CD4-positive, alpha-beta T cell (primary cell): ENCODE measurements at regions not wholly inside any gene's neighbourhood (a gene's known extent, or its start where the extent isn't known, plus 50 kb on each side); places are given as distances from the start of the nearest gene placed in this dataset.

Source experiments
- ATAC-seq: fragments of 200-7000 bp; cut with Tn5 transposase; one replicate; pipeline ENCODE4 v1.10.0; 2022; ENCODE audit warnings: mild to moderate bottlenecking; ENCODE audit not compliant: poor library complexity
- CTCF ChIA-PET: fragments of 350-600 bp; sonication (Branson Sonifier 250); formaldehyde crosslinking; loops from one replicate; lab custom pipeline; 2021; ENCODE audit warnings: antibody characterized with exemption, inconsistent platforms; lab: Charles Lee
- POLR2A ChIA-PET: fragments of 350-600 bp; sonication (Branson Sonifier 250); formaldehyde crosslinking; loops from one replicate; lab custom pipeline; 2021; ENCODE audit warnings: antibody characterized with exemption, inconsistent platforms; lab: Charles Lee
- DNase-seq, 14 experiments: peaks; one replicate each; pipeline ENCODE4 v3.0.0-alpha.2; 2013 to 2020; ENCODE audit warnings: mixed read lengths in 2 of 14
- H3K27ac ChIP-seq, 2 donors: one replicate each; pipeline versions ENCODE4 v1.5.1 to v1.7.0; 2013; ENCODE audit warnings: low read length in 2 of 2, low read depth in 1 of 2, mild to moderate bottlenecking in 1 of 2
- H3K27me3 ChIP-seq, 2 experiments: 1 replicate in 1 of 2; 2 replicates in 1 of 2; pipeline versions ENCODE4 v1.6.1 to v1.7.0; 2013; ENCODE audit warnings: low read length in 2 of 2, control low read depth in 1 of 2, mild to moderate bottlenecking in 1 of 2, moderate library complexity in 1 of 2; ENCODE audit not compliant: insufficient read depth in 2 of 2, control insufficient read depth in 1 of 2
- H3K36me3 ChIP-seq: one replicate; pipeline ENCODE4 v1.6.1; 2013; ENCODE audit warnings: low read length, control low read depth; ENCODE audit not compliant: insufficient read depth
- H3K4me1 ChIP-seq: one replicate; pipeline ENCODE4 v1.6.1; 2013; ENCODE audit warnings: low read length, control low read depth; ENCODE audit not compliant: insufficient read depth
- H3K4me3 ChIP-seq: one replicate; pipeline ENCODE4 v1.5.1; 2013; ENCODE audit warnings: mild to moderate bottlenecking, low read length, moderate library complexity
- H3K9me3 ChIP-seq, 2 experiments: 1 replicate in 1 of 2; 2 replicates in 1 of 2; pipeline versions ENCODE4 v1.6.1 to v1.7.0; 2013; ENCODE audit warnings: low read length in 2 of 2, mild to moderate bottlenecking in 2 of 2, control low read depth in 1 of 2, moderate library complexity in 1 of 2; ENCODE audit not compliant: control insufficient read depth in 1 of 2, insufficient read depth in 1 of 2
- H3K27ac Mint-ChIP-seq: one replicate; pipeline ENCODE4 v1.8.0; 2020; ENCODE audit warnings: mixed read lengths
- H3K27me3 Mint-ChIP-seq: one replicate; pipeline ENCODE4 v1.8.0; 2021; ENCODE audit warnings: mixed read lengths
- H3K36me3 Mint-ChIP-seq: one replicate; pipeline ENCODE4 v1.8.0; 2021; ENCODE audit warnings: low read depth, mixed read lengths
- H3K4me1 Mint-ChIP-seq: one replicate; pipeline ENCODE4 v1.8.0; 2021; ENCODE audit warnings: low read depth, mixed read lengths
- H3K4me3 Mint-ChIP-seq: one replicate; pipeline ENCODE4 v1.8.0; 2020; ENCODE audit warnings: mild to moderate bottlenecking, mixed read lengths
- H3K9me3 Mint-ChIP-seq: one replicate; pipeline ENCODE4 v1.8.0; 2020; ENCODE audit warnings: mixed read lengths
- intact Hi-C, 2 experiments: fragments of 100-400 bp; cut with DNase I in 1 of 2; cut with micrococcal nuclease in 1 of 2; formaldehyde crosslinking; loops; one replicate each; pipeline versions ENCODE4 v1.15.1 to v1.9.0; 2023 to 2025; cut with DNase I, micrococcal nuclease
- TF ChIP-seq, protein P1 (sequence below): fragments of 200-600 bp; IDR thresholded peaks from one replicate; pipeline ENCODE4 v1.8.0; 2022; ENCODE audit warnings: antibody characterized with exemption, mild to moderate bottlenecking

DNA sequence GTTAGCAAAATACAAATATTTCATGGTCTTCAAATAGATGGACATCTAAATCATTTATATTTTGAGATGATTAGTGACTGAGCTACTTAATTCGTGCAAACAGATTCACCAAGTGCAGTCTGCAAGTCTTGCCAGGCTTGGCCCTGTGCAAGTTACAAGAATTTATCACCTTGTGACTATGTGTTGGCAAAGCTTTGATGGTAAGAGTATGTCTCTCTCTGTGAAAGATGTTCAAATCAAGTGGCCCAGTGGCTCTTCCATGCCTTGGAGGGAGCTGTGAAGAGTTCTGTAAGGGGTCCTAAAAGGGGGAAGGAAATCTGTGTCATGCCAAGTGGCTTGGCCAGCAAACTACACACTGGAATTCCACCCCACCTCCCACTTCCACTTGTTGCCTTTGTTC, 397.3 kb downstream of the TYW1 start:
- no peaks in the 10 kb centered on the region for H3K36me3 Mint-ChIP-seq
- H3K27me3 ChIP-seq: peaks cover 0 to 3% of the 10 kb centered on the region in 2 experiments
- H3K4me1 ChIP-seq: no peaks in the 10 kb centered on the region
- peaks cover 7 to 18% of the 10 kb centered on the region in 2 experiments for H3K9me3 ChIP-seq
- intact Hi-C loops: no loop called here
- no peak overlapping the region for H3K27ac ChIP-seq
- TF ChIP-seq, protein P1, sequence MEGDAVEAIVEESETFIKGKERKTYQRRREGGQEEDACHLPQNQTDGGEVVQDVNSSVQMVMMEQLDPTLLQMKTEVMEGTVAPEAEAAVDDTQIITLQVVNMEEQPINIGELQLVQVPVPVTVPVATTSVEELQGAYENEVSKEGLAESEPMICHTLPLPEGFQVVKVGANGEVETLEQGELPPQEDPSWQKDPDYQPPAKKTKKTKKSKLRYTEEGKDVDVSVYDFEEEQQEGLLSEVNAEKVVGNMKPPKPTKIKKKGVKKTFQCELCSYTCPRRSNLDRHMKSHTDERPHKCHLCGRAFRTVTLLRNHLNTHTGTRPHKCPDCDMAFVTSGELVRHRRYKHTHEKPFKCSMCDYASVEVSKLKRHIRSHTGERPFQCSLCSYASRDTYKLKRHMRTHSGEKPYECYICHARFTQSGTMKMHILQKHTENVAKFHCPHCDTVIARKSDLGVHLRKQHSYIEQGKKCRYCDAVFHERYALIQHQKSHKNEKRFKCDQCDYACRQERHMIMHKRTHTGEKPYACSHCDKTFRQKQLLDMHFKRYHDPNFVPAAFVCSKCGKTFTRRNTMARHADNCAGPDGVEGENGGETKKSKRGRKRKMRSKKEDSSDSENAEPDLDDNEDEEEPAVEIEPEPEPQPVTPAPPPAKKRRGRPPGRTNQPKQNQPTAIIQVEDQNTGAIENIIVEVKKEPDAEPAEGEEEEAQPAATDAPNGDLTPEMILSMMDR: no peak
- H3K4me3 Mint-ChIP-seq: no peak overlapping the region
- no peaks in the 10 kb centered on the region for H3K4me1 Mint-ChIP-seq
- no peaks in the 10 kb centered on the region for H3K36me3 ChIP-seq
- DNase-seq (no peak), ATAC-seq (no peak)
- CTCF ChIA-PET: no interaction called here
- POLR2A ChIA-PET: no interaction called here
- peaks cover 2% of the 10 kb centered on the region for H3K9me3 Mint-ChIP-seq
- H3K4me3 ChIP-seq: no peak overlapping the region
- H3K27me3 Mint-ChIP-seq: no peaks in the 10 kb centered on the region
- no peak overlapping the region for H3K27ac Mint-ChIP-seq

DNA sequence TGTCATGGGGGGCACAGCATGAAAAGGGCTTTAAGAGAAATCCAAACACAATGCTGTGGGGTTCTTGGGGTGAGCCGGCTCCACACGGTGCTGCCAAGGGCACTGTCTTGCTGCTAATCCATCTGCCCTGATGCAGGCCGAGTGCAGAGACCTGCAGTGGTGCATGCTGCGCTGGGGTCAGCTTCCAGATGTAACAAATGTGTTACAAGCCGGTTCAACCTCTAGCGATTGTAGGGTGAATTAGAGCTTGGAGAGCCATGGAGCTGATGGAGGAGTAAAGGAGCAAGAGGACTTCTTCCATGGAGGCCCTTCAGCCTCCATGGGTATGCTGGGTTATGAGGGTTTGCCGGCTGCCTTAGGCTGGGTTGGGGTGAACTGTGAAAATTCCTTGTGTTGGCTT, 402.3 kb downstream of the TYW1 start:
- peaks cover 7% of the 10 kb centered on the region for H3K9me3 Mint-ChIP-seq
- CTCF ChIA-PET: no interaction called here

DNA sequence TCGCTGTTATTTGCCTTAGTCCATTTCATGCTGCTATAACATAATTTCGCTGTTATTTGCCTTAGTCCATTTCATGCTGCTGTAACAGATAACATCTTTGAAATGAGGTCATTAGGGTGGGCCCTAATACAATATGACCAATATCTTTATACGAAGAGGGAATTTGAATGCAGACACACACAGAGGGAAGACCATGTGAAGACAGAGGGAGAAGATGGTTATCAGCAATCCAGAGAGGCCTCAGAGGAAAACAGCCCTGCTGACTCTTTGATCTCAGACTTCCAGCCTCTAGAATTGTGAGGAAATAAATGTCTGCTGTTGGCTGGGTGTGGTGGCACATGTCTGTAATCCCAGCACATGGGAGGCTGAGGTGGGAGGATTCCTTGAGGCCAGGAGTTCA, 404.9 kb downstream of the TYW1 start:
- no peaks in the 10 kb centered on the region for H3K4me1 ChIP-seq
- no peak overlapping the region for H3K27ac Mint-ChIP-seq
- CTCF ChIA-PET: no interaction called here
- H3K4me3 Mint-ChIP-seq: no peak overlapping the region
- H3K27ac ChIP-seq: no peak overlapping the region
- POLR2A ChIA-PET: no interaction called here
- no peaks in the 10 kb centered on the region for H3K27me3 ChIP-seq
- H3K9me3 Mint-ChIP-seq: peaks cover 7% of the 10 kb centered on the region
- ATAC-seq: no peak
- H3K9me3 ChIP-seq: peaks cover 7 to 17% of the 10 kb centered on the region in 2 experiments
- H3K4me3 ChIP-seq: no peak overlapping the region
- TF ChIP-seq, protein P1: no peak
- H3K36me3 Mint-ChIP-seq: no peaks in the 10 kb centered on the region
- intact Hi-C loops: no loop called here
- H3K36me3 ChIP-seq: no peaks in the 10 kb centered on the region
- no peaks in the 10 kb centered on the region for H3K4me1 Mint-ChIP-seq
- peaks cover 5% of the 10 kb centered on the region for H3K27me3 Mint-ChIP-seq
- DNase-seq: no peak

More for the DNA sequence above, 402.3 kb downstream of the TYW1 start:
- Histone ChIP-seq H3K4me1 (no peaks in the 10 kb centered on the region), H3K27me3 (no peaks in the 10 kb centered on the region), H3K36me3 (no peaks in the 10 kb centered on the region), H3K9me3 (peaks cover 7 to 21% of the 10 kb centered on the region in 2 experiments), H3K27ac (no peak overlapping the region), H3K4me3 (no peak overlapping the region)
- H3K4me1 Mint-ChIP-seq: no peaks in the 10 kb centered on the region
- H3K27ac Mint-ChIP-seq: no peak overlapping the region
- intact Hi-C loops: no loop called here
- ATAC-seq (no peak), DNase-seq (no peak)
- no peaks in the 10 kb centered on the region for H3K36me3 Mint-ChIP-seq
- POLR2A ChIA-PET: no interaction called here
- TF ChIP-seq, protein P1: no peak
- no peak overlapping the region for H3K4me3 Mint-ChIP-seq
- peaks cover 5% of the 10 kb centered on the region for H3K27me3 Mint-ChIP-seq
